Femur (tissue), 1 donor: ENCODE measurements at regions not wholly inside any gene's neighbourhood (a gene's known extent, or its start where the extent isn't known, plus 50 kb on each side); places are given as distances from the start of the nearest gene placed in this dataset.

ENCODE experiments used
- DNase-seq: peaks from one replicate; pipeline ENCODE4 v3.0.0-alpha.2; 2017

- no peak for DNase-seq
These were observed 67.4 kb upstream of the ARHGAP24 start for GRCh38 chr4:85407546-85407945.

GRCh38 chr4:85408301-85408700 lies 66.6 kb upstream of the ARHGAP24 start:
- DNase-seq = peak; percentile 32

GRCh38 chr4:85409251-85409650 lies 65.7 kb upstream of the ARHGAP24 start:
- no peak for DNase-seq

GRCh38 chr4:85411386-85411785 lies 63.6 kb upstream of the ARHGAP24 start:
- no peak for DNase-seq

GRCh38 chr4:85414972-85415371 lies 60.0 kb upstream of the ARHGAP24 start:
- DNase-seq = no peak

- no peak for DNase-seq
These were observed 58.9 kb upstream of the ARHGAP24 start for GRCh38 chr4:85416094-85416493.

- no peak for DNase-seq
These were observed 55.8 kb upstream of the ARHGAP24 start for GRCh38 chr4:85419103-85419502.

- no peak for DNase-seq
These were observed 54.1 kb upstream of the ARHGAP24 start for GRCh38 chr4:85420831-85421230.

- no peak for DNase-seq
These were observed 51.5 kb upstream of the ARHGAP24 start for GRCh38 chr4:85423431-85423830.
